H1 (cell line): ENCODE measurements at regions not wholly inside any gene's neighbourhood (a gene's known extent, or its start where the extent isn't known, plus 50 kb on each side); places are given as distances from the start of the nearest gene placed in this dataset.
A peak's percentile ranks its signal among the peaks of the same experiment; 100 is the strongest.

Experiments used
- CTCF ChIA-PET: fragments of 300-600 bp; sonication (Branson Sonifier 250); formaldehyde crosslinking; loops from one replicate; lab custom pipeline; 2021; ENCODE audit not compliant: partially characterized antibody; lab: Charles Lee
- POLR2A ChIA-PET: fragments of 300-600 bp; sonication (Branson Sonifier 250); formaldehyde crosslinking; loops from one replicate; lab custom pipeline; 2021; ENCODE audit warnings: inconsistent platforms; ENCODE audit not compliant: partially characterized antibody; lab: Charles Lee
- DNase-seq, 2 experiments: peaks; one replicate each; pipeline versions ENCODE4 v3.0.0 to v3.0.0-alpha.2; 2010 to 2022; ENCODE audit warnings: low spot score in 2 of 2, low read depth in 1 of 2, mixed read lengths in 1 of 2
- FAIRE-seq: peaks from 2 replicates; lab custom pipeline; 2011; peaks lifted over from hg19 to GRCh38; lab: Jason Lieb, UNC
- H2AFZ ChIP-seq: 2 replicates; pipeline ENCODE4 v1.8.1; 2012; ENCODE audit warnings: low read length, inconsistent platforms
- H2AK5ac ChIP-seq: 2 replicates; pipeline ENCODE4 v1.6.1; 2013; ENCODE audit warnings: low read depth, low read length
- H2BK120ac ChIP-seq: replicated peaks from 2 replicates; pipeline ENCODE3; 2013; ENCODE audit warnings: low read depth, low read length, inconsistent platforms
- H2BK12ac ChIP-seq: 2 replicates; pipeline ENCODE4 v1.6.1; 2013; ENCODE audit warnings: low read depth, low read length
- H2BK15ac ChIP-seq: 2 replicates; pipeline ENCODE4 v1.6.1; 2013; ENCODE audit warnings: low read length
- H2BK20ac ChIP-seq: 2 replicates; pipeline ENCODE4 v1.6.1; 2013; ENCODE audit warnings: low read length
- H2BK5ac ChIP-seq: 2 replicates; pipeline ENCODE4 v1.6.1; 2013; ENCODE audit warnings: low read depth, low read length
- H3K14ac ChIP-seq: 2 replicates; pipeline ENCODE4 v1.6.1; 2013; ENCODE audit warnings: inconsistent platforms; ENCODE audit not compliant: insufficient read length
- H3K18ac ChIP-seq: 2 replicates; pipeline ENCODE4 v1.6.1; 2013; ENCODE audit warnings: low read length; ENCODE audit errors: extremely low read depth
- H3K23ac ChIP-seq: 2 replicates; pipeline ENCODE4 v1.6.1; 2013; ENCODE audit warnings: inconsistent platforms; ENCODE audit not compliant: insufficient read length
- H3K23me2 ChIP-seq: 2 replicates; pipeline ENCODE4 v1.6.1; 2013; ENCODE audit warnings: low read depth, low read length
- H3K27ac ChIP-seq: 2 replicates; pipeline ENCODE4 v1.6.1; 2011; ENCODE audit warnings: low read depth, low read length, inconsistent platforms
- H3K27me3 ChIP-seq, 4 experiments: replicated peaks in 1 of 4; 1 replicate in 1 of 4; 2 replicates in 3 of 4; pipeline versions ENCODE4 v1.6.1 to v1.8.1; 2011 to 2013; ENCODE audit warnings: low read length in 3 of 4, mild to moderate bottlenecking in 3 of 4, inconsistent platforms in 2 of 4, mixed read lengths in 2 of 4, moderate library complexity in 1 of 4; ENCODE audit not compliant: control insufficient read depth in 3 of 4, insufficient read depth in 3 of 4; ENCODE audit errors: extremely low read depth in 1 of 4
- H3K36me3 ChIP-seq, 4 experiments: 2 replicates each; pipeline versions ENCODE4 v1.6.1 to v1.8.1; 2011 to 2013; ENCODE audit warnings: mild to moderate bottlenecking in 4 of 4, low read length in 3 of 4, moderate library complexity in 2 of 4, control low read depth in 1 of 4, inconsistent platforms in 1 of 4; ENCODE audit not compliant: insufficient read depth in 4 of 4, control insufficient read depth in 2 of 4
- H3K4ac ChIP-seq: replicated peaks from 2 replicates; pipeline ENCODE3; 2013; ENCODE audit warnings: low read length, low read depth, mixed read lengths, inconsistent platforms; ENCODE audit not compliant: insufficient read length
- H3K4me1 ChIP-seq, 4 experiments: replicated peaks in 1 of 4; 1 replicate in 1 of 4; 2 replicates in 3 of 4; pipeline versions ENCODE4 v1.6.1 to v1.8.1; 2011 to 2013; ENCODE audit warnings: low read length in 3 of 4, inconsistent platforms in 2 of 4, mixed read lengths in 1 of 4; ENCODE audit not compliant: insufficient read depth in 4 of 4, control insufficient read depth in 3 of 4
- H3K4me2 ChIP-seq, 2 experiments: 2 replicates each; pipeline versions ENCODE4 v1.6.1 to v1.8.1; 2011 to 2013; ENCODE audit warnings: low read depth in 2 of 2, low read length in 2 of 2, control low read depth in 1 of 2, inconsistent platforms in 1 of 2, mild to moderate bottlenecking in 1 of 2; ENCODE audit not compliant: insufficient read depth in 1 of 2
- H3K4me3 ChIP-seq, 4 experiments: fragments of 200-600, 300-600 bp in 1 of 4; sonication (generic), shearing (Covaris generic), sonication (Bioruptor Twin) in 1 of 4; 2 replicates each; pipeline versions ENCODE4 v1.5.1 to v1.8.1; 2011 to 2016; ENCODE audit warnings: low read length in 4 of 4, low read depth in 3 of 4, control low read depth in 2 of 4, inconsistent platforms in 2 of 4, mild to moderate bottlenecking in 2 of 4, mixed read lengths in 1 of 4, moderate library complexity in 1 of 4; ENCODE audit not compliant: insufficient read depth in 2 of 4; ENCODE audit errors: extremely low read depth in 1 of 4
- H3K56ac ChIP-seq: replicated peaks from 2 replicates; pipeline ENCODE3; 2013; ENCODE audit warnings: low read depth, mild to moderate bottlenecking, mixed read lengths, low read length, inconsistent platforms; ENCODE audit not compliant: insufficient read length
- H3K79me1 ChIP-seq: 2 replicates; pipeline ENCODE4 v1.6.1; 2013; ENCODE audit warnings: low read depth, low read length, control low read depth
- H3K79me2 ChIP-seq, 2 experiments: 2 replicates each; pipeline versions ENCODE4 v1.6.1 to v1.8.1; 2012 to 2013; ENCODE audit warnings: low read length in 2 of 2, mild to moderate bottlenecking in 2 of 2, inconsistent platforms in 1 of 2; ENCODE audit not compliant: insufficient read depth in 2 of 2, control insufficient read depth in 1 of 2
- H3K9ac ChIP-seq, 4 experiments: replicated peaks in 1 of 4; 1 replicate in 1 of 4; 2 replicates in 3 of 4; pipeline versions ENCODE4 v1.6.1 to v1.8.1; 2011 to 2013; ENCODE audit warnings: low read depth in 3 of 4, low read length in 3 of 4, control low read depth in 2 of 4, mild to moderate bottlenecking in 2 of 4, moderate library complexity in 2 of 4, inconsistent platforms in 1 of 4; ENCODE audit errors: extremely low read depth in 1 of 4
- H3K9me3 ChIP-seq, 2 experiments: 2 replicates each; pipeline versions ENCODE4 v1.6.1 to v1.8.1; 2012 to 2013; ENCODE audit warnings: mild to moderate bottlenecking in 2 of 2, moderate library complexity in 2 of 2, control low read depth in 1 of 2, inconsistent platforms in 1 of 2, low read depth in 1 of 2, low read length in 1 of 2, mixed read lengths in 1 of 2; ENCODE audit not compliant: insufficient read depth in 2 of 2
- H4K20me1 ChIP-seq, 2 experiments: replicated peaks in 1 of 2; 2 replicates each; pipeline versions ENCODE3 to v1.8.1; 2011 to 2013; ENCODE audit warnings: inconsistent platforms in 2 of 2, low read length in 2 of 2, mild to moderate bottlenecking in 1 of 2; ENCODE audit not compliant: insufficient read depth in 2 of 2, control insufficient read depth in 1 of 2
- H4K5ac ChIP-seq: 2 replicates; pipeline ENCODE4 v1.6.1; 2013; ENCODE audit warnings: low read length, low read depth, mixed read lengths, inconsistent platforms; ENCODE audit not compliant: insufficient read length
- H4K8ac ChIP-seq: 2 replicates; pipeline ENCODE4 v1.8.0; 2013; ENCODE audit warnings: mild to moderate bottlenecking, moderate library complexity, low read length, inconsistent platforms; ENCODE audit not compliant: insufficient read depth; ENCODE audit errors: extremely low read depth
- H4K91ac ChIP-seq: replicated peaks from 2 replicates; pipeline ENCODE3; 2013; ENCODE audit warnings: low read length, mixed read lengths, inconsistent platforms; ENCODE audit not compliant: insufficient read length
- CTCF ChIP-seq, 3 experiments: IDR thresholded peaks; 1 replicate in 2 of 3; 2 replicates in 1 of 3; pipeline versions ENCODE4 v1.5.1 to v1.6.1; 2011; ENCODE audit warnings: low read length in 3 of 3, mild to moderate bottlenecking in 3 of 3, inconsistent platforms in 2 of 3, low read depth in 1 of 3, moderate library complexity in 1 of 3; ENCODE audit not compliant: insufficient read depth in 1 of 3; ENCODE audit errors: control extremely low read depth in 1 of 3
- EZH2 ChIP-seq: fragments of 200-600 bp; sonication (generic); IDR thresholded peaks from 2 replicates; pipeline ENCODE4 v1.7.1; 2012; ENCODE audit warnings: low read depth, mild to moderate bottlenecking, moderate library complexity, low read length, inconsistent platforms; ENCODE audit not compliant: severe bottlenecking
- WGBS, 2 experiments: shearing (Covaris generic) in 1 of 2; methylation state at CpG; one replicate each; pipeline versions ENCODE4 v1.1.6 to v1.1.7; 2013 to 2015; ENCODE audit warnings: low lambda C conversion rate in 2 of 2, mixed read lengths in 2 of 2, inconsistent platforms in 1 of 2, low coverage in 1 of 2, missing lambda C conversion rate in 1 of 2; ENCODE audit not compliant: insufficient replicate concordance in 2 of 2, insufficient coverage in 1 of 2, insufficient read length in 1 of 2; ENCODE audit errors: extremely low coverage in 1 of 2, missing lambda C conversion rate in 1 of 2; 5-methylcytosine and 5-hydroxymethylcytosine counted together

- Histone ChIP-seq H3K23me2 (no peaks in the 10 kb centered on the region), H3K4me1 (0 out of 7 replicates have a peak, but pooled peaks cover 0 to 2% (median 0%) of the 10 kb centered on the region in 4 experiments), H3K79me1 (no peaks in the 10 kb centered on the region), H3K18ac (no peak overlapping the region), H3K27me3 (no peaks in the 10 kb centered on the region), H3K27ac (no peak overlapping the region), H3K14ac (no peak overlapping the region), H3K4ac (no peak overlapping the region), H3K9me3 (no peaks in the 10 kb centered on the region), H2BK5ac (no peak overlapping the region), H2BK120ac (no peak overlapping the region), H3K56ac (no peak overlapping the region), H2BK12ac (no peak overlapping the region), H2BK20ac (no peak overlapping the region), H3K4me3 (no peak overlapping the region), H4K5ac (no peak overlapping the region), H3K23ac (no peak overlapping the region), H4K8ac (no peak overlapping the region), H2AFZ (peak overlapping the region; percentile 39; the same call in 1 of the 2 replicates), H3K4me2 (no peak overlapping the region), H2BK15ac (no peak overlapping the region), H3K79me2 (no peaks in the 10 kb centered on the region), H2AK5ac (no peak overlapping the region), H3K9ac (no peak overlapping the region), H4K91ac (no peak overlapping the region), H3K36me3 (no peaks in the 10 kb centered on the region; a peak in 1 of 8 replicates), H4K20me1 (no peaks in the 10 kb centered on the region)
- TF ChIP-seq EZH2 (no peak), CTCF (IDR thresholded peaks at IDR 0.05; ENCODE audit: control extremely low read depth in 1 of 3, insufficient read depth in 1 of 3, low read depth in 1 of 3, low read length in 3 of 3) (peak in 2 of 3 experiments; percentile 4 to 11; a peak in 2 of 4 replicates)
- 95% methylated on average over 4 of the region's 4 CpGs; no CpG with 5 or more reads in 1 of the 2 experiments for WGBS, 2 experiments
- FAIRE-seq (no peak), DNase-seq (no peak)
- CTCF ChIA-PET, result interaction anchor here (0.9 to 2.2 kb wide), 6 partner anchors 10 to 62 kb away, joined by 3 to 5 read pairs (median 4); no protein-coding TSS in a partner anchor
- POLR2A ChIA-PET, result no interaction called here
Measured at GRCh38 chr3:75220932-75221331, 443.2 kb upstream of the FRG2C start.
